NCI-H748 treated with DMSO at 0.1 percent for 48 hours (cell line): ENCODE measurements at regions not wholly inside any gene's neighbourhood (a gene's known extent, or its start where the extent isn't known, plus 50 kb on each side); places are given as distances from the start of the nearest gene placed in this dataset.

Experiments
- DNase-seq: peaks from one replicate; lab custom pipeline; 2025; lab: John Stamatoyannopoulos, UW

DNA sequence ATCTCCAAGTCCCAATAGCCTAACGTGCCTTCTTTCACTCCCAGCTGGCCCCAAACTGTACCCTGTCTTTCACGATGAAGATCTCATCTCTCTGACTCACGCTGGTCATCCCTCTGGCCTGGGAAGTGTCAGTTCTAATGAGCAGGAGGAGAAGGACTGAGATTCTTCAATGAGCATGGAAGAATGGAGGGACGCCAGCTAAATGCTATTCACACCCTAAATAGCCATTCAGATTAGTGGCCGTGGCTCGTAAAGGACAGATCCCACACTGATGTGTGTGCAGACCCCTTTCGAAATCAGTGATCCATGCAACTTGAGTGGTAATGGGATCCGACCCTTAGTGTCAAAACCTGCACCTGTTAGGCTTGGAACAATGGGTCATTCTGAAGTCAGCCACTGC is 75.9 kb upstream of the SMYD2 start:
- DNase-seq = peak; percentile 56

GRCh38 chr1:214208460-214208859 is 72.5 kb upstream of the SMYD2 start:
- no peak for DNase-seq

- DNase-seq = no peak
Observed at GRCh38 chr1:214209260-214209808, 71.6 kb upstream of the SMYD2 start.

DNA sequence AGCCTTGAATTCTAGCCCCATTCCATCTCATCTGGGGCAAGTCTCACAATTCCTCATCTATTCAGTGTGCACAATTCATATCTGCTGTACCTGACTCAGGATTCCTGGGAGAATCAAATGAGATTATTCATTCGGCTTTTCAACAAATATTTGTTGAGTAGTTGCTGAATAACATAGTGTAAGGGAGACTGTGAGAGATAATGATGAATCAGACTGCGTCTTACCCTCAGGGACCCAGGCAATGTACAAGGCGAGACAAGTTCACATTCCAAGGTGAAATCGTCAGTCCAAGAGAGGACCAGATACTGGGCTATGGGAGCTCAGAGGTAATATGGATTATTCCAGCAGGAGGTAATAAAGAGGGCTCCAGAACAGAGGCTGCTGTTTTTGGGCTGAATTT is 67.8 kb upstream of the SMYD2 start:
- no peak for DNase-seq

DNA sequence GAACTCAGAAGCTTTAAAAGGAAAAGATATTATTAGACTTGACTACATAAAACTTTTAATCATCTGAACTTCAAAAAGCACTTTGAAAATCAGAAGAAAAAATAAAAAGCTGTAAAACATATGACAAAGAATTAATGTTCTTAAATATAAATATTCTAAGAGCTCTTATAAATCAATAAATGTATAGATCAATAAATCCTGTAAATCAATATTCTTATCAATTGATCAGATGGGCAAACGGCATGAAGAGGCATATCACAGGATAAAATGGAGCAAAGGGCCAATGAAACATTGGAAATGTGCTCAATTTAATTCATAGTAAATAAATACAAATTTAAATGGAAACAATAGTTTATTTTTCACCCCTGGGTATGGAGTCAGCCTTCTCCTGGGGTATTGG is 66.1 kb upstream of the SMYD2 start:
- DNase-seq = no peak

GRCh38 chr1:214215583-214215982 is 65.4 kb upstream of the SMYD2 start:
- DNase-seq = no peak

DNA sequence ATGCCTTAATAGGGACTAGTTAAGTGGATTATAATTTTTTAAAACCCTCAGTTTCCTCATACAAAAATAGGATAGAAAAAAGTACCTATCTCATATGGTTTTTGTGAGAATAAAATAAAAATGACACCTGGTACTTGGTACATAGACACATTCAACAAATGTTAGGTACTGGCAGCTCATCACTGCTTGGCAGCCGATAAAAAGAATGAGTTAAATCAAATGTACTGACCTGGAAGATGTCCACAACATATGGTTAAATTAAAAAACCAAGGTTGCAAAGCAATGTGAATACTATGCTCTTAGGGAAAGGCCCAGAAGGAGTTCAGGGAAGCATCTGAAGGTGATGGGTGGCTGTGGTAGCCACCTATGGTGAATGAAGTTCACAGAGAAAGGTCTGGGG is 64.9 kb upstream of the SMYD2 start:
- DNase-seq = no peak

GRCh38 chr1:214216779-214217178 is 64.2 kb upstream of the SMYD2 start:
- DNase-seq = no peak

DNA sequence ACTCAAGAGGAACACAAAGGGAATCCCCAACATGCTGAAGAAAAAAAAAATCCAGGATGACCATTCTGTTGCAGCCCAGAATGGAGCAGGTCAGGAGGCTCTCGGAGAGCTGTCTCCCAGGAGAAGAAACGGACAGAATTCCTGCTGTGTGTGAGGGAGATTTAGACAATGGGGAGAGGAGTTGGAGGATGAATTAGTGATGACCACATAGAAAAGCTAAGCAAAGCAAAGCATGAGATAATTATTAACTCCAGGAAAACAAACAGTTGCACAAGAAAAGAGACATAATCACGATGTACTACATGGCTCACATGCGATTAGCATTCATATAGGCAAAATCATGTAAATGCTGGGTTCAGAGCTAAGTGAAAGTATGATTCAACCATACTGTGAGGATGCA is 61.1 kb upstream of the SMYD2 start:
- no peak for DNase-seq

DNA sequence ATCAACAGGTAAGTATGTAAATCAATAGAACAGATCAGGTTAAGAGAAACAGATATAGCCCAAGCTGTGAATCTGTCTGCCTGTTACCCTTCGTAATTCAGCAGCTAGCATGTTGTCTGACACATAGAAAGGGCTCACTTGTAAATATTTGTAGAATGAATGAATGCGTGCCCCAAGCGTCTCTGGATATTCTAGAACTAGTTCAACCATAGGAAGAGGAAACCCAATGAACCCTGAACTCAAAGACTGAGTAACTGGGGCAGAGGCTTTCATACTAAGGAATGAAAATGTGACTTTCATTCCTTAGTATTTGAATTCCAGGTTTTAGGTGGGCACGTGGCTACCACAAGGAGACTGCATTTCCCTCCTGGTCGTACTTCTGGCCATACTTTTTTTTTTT is 60.1 kb upstream of the SMYD2 start:
- DNase-seq = no peak

DNA sequence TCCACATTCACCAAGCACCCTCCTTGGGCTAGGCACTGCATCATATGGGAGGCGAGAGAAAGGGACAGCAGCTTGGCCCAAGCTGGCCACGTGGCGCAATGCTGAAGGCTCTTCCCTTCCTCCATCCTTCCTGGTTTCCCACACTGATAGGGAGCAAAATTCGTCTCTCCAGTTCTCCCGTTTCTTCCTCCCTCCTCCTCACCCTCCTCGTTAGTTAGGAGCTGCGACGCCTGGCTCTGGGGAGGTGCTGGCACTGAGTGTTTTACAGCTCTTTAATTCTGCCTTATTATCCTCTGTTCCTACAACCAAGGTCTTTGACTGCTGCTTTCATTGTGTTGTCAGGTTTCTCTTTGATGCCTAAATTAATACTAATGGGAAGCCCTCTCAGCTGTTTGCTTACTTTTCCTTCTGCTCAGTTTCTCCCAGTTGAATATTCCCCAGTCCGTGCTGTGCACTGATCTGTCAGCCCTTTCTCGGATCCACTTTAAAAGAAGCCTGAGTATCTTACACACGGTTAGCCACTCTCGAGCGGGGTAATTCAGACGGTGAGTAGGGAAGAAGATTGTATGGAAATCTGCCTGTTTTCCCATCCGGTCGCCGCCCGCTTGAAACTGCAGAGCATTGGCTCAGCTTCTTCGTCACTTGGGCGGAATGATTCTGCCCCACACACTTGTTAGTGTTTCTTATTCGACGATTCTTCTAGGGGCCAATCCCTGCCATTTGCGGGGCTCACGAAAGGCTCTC is 56.2 kb upstream of the SMYD2 start:
- DNase-seq = no peak

GRCh38 chr1:214228976-214229375 is 52.0 kb upstream of the SMYD2 start:
- no peak for DNase-seq

- no peak for DNase-seq
Observed at GRCh38 chr1:214229736-214230135, 51.2 kb upstream of the SMYD2 start.
